ENCODE measurements at regions not wholly inside any gene's neighbourhood (a gene's known extent, or its start where the extent isn't known, plus 50 kb on each side); places are given as distances from the start of the nearest gene placed in this dataset.

DNA sequence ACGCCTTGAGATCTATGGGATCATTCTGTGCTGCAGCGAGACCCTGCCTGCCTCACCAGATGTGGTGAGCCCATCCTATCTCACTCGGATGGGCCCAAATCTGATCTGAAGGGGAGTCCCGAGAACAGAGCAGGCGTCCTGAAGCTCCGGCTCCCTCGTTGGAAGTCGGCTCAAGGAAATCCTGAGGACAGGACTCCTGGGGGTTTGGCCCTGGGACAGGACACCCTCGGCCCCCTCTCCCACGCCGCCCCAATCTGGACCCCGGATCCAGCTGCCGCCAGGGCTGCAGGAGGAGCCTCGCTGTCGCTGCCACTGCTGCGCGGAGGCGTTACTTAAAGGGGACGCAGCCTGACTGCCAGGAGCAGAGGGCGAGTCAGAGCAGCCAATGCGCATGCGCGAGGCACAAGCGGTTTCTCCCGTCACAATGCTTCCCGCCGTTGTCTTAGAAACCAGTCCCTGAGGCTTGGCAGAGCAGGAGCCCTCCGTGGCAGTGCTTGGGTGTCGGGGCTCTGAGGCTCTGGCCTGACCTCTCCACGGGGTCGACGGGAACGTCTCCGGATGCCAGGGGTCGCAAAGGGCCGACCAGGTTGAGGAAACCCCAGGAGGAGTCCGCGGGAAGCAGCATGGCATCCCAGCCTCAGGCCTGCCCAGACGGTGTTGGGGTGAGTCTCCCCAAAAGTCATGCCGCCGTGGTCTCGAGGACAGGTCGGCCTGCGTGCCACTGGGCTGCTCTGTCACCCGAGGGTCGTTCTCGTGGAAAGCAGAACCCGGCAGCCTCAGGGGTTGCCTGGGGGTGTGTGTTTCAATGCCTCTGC is 1567.8 kb upstream of the DEFB115 start:
- Histone ChIP-seq H2BK15ac (ENCODE audit: low read depth, low read length) (no peak overlapping the region), H4K8ac (replicated peaks; ENCODE audit: insufficient read length, low read depth, low read length) (no peak overlapping the region), H3K14ac (ENCODE audit: insufficient read depth, low read length) (no peak overlapping the region), H2AFZ (ENCODE audit: low read length) (no peak overlapping the region), H4K91ac (ENCODE audit: insufficient read length, low read depth, low read length) (no peak overlapping the region), H3K23me2 (ENCODE audit: insufficient read length, low read depth, low read length, poor library complexity, severe bottlenecking) (no peaks in the 10 kb centered on the region), H2BK20ac (ENCODE audit: low read depth, low read length, poor library complexity, severe bottlenecking) (no peak overlapping the region), H3K4me1 (ENCODE audit: insufficient read depth, low read length) (no peaks in the 10 kb centered on the region), H2AK5ac (ENCODE audit: insufficient read length, low read length) (no peak overlapping the region), H3K79me1 (ENCODE audit: insufficient read depth, low read depth, low read length, poor library complexity, severe bottlenecking) (no peaks in the 10 kb centered on the region), H3K56ac (ENCODE audit: insufficient read length, low read depth, low read length) (no peak overlapping the region), H4K5ac (ENCODE audit: insufficient read length, low read depth, low read length) (no peak overlapping the region), H3K18ac (ENCODE audit: insufficient read length, low read depth, low read length) (no peak overlapping the region), H3K27me3 (ENCODE audit: insufficient read depth, low read length) (no peaks in the 10 kb centered on the region), H2BK120ac (ENCODE audit: low read depth, low read length, poor library complexity, severe bottlenecking) (no peak overlapping the region), H3K4ac (ENCODE audit: low read depth, low read length) (no peak overlapping the region), H3K23ac (ENCODE audit: insufficient read length, low read depth, low read length) (no peak overlapping the region), H3K9ac (ENCODE audit: extremely low read depth, insufficient read length, low read length) (no peak overlapping the region), H3K4me2 (ENCODE audit: insufficient read depth, insufficient read length, low read length) (no peak overlapping the region), H2BK12ac (ENCODE audit: insufficient read length, low read depth, low read length) (no peak overlapping the region), H3K79me2 (ENCODE audit: insufficient read depth, low read length) (no peaks in the 10 kb centered on the region), H3T11ph (ENCODE audit: low read length) (no peak overlapping the region), H4K20me1 (ENCODE audit: control insufficient read depth, insufficient read depth, insufficient read length) (no peaks in the 10 kb centered on the region), H3K9me3 (ENCODE audit: control insufficient read depth, low read depth, low read length) (peaks cover 43% of the 10 kb centered on the region), H2BK5ac (ENCODE audit: insufficient read length, low read length) (no peak overlapping the region), H3K27ac (ENCODE audit: insufficient read length, low read depth, low read length) (no peak overlapping the region)
- no peak for DNase-seq
- peaks cover 80 to 86% of the 10 kb centered on the region in 2 experiments for H3K9me3 Mint-ChIP-seq
- 0 out of 2 replicates have a peak, but pooled peaks cover 2% of the 10 kb centered on the region for H3K27me3 Mint-ChIP-seq (ENCODE audit: low read depth)
- no peak overlapping the region for H3K4me3 Mint-ChIP-seq
- peaks cover 10 to 35% (median 15%) of the 10 kb centered on the region in 3 experiments for H3K36me3 Mint-ChIP-seq (ENCODE audit: insufficient read depth in 1 of 3, low read depth in 3 of 3)
- no peak overlapping the region for H3K27ac Mint-ChIP-seq
- TF ChIP-seq, protein P1, sequence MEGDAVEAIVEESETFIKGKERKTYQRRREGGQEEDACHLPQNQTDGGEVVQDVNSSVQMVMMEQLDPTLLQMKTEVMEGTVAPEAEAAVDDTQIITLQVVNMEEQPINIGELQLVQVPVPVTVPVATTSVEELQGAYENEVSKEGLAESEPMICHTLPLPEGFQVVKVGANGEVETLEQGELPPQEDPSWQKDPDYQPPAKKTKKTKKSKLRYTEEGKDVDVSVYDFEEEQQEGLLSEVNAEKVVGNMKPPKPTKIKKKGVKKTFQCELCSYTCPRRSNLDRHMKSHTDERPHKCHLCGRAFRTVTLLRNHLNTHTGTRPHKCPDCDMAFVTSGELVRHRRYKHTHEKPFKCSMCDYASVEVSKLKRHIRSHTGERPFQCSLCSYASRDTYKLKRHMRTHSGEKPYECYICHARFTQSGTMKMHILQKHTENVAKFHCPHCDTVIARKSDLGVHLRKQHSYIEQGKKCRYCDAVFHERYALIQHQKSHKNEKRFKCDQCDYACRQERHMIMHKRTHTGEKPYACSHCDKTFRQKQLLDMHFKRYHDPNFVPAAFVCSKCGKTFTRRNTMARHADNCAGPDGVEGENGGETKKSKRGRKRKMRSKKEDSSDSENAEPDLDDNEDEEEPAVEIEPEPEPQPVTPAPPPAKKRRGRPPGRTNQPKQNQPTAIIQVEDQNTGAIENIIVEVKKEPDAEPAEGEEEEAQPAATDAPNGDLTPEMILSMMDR (conservative IDR thresholded peaks at IDR 0.05): no peak
- no peaks in the 10 kb centered on the region for H3K4me1 Mint-ChIP-seq
- no CpG with 5 or more reads among the region's 48 CpGs for WGBS (ENCODE audit: extremely low coverage, insufficient read length, low lambda C conversion rate)

Data from H9 (cell line).